Heart right ventricle (tissue), 16 donors: ENCODE measurements at regions not wholly inside any gene's neighbourhood (a gene's known extent, or its start where the extent isn't known, plus 50 kb on each side); places are given as distances from the start of the nearest gene placed in this dataset.
"Not testable (repeated sequence)": the region's sequence is repeated elsewhere in the genome, so short reads cannot be mapped to it uniquely, and the experiment has no call there.

Experiments used
- ATAC-seq, 8 donors: fragments of 200-7000 bp; cut with Tn5 transposase; one replicate each; pipeline ENCODE4 v1.9.1; 2020; ENCODE audit warnings: mild to moderate bottlenecking in 8 of 8, moderate library complexity in 8 of 8, moderate number of reproducible peaks in 1 of 8
- DNase-seq, 2 donors: peaks; one replicate each; pipeline ENCODE4 v3.0.0-alpha.2; 2020
- H3K27ac ChIP-seq, 10 donors: fragments of 200-600 bp; sonication (generic) in 2 of 10; one replicate each; pipeline versions ENCODE4 v1.5.0 to v1.8.0; 2020 to 2022; ENCODE audit warnings: mild to moderate bottlenecking in 3 of 10
- H3K27me3 ChIP-seq, 7 donors: fragments of 200-600 bp; one replicate each; pipeline ENCODE4 v1.8.0; 2021 to 2022; ENCODE audit warnings: mild to moderate bottlenecking in 2 of 7
- H3K36me3 ChIP-seq, 9 donors: fragments of 200-600 bp; sonication (generic) in 1 of 9; one replicate each; pipeline versions ENCODE4 v1.5.0 to v1.8.0; 2020 to 2022; ENCODE audit warnings: mild to moderate bottlenecking in 2 of 9
- H3K4me1 ChIP-seq, 9 donors: fragments of 200-600 bp; sonication (generic) in 1 of 9; one replicate each; pipeline versions ENCODE4 v1.5.0 to v1.8.0; 2020 to 2022; ENCODE audit warnings: mild to moderate bottlenecking in 4 of 9
- H3K4me3 ChIP-seq, 10 donors: fragments of 200-600 bp; sonication (generic) in 2 of 10; one replicate each; pipeline versions ENCODE4 v1.5.0 to v1.8.0; 2020 to 2022; ENCODE audit warnings: mild to moderate bottlenecking in 7 of 10, moderate library complexity in 2 of 10
- H3K9me3 ChIP-seq, 11 donors: fragments of 200-600 bp in 10 of 11; sonication (generic) in 2 of 11; one replicate each; pipeline versions ENCODE4 v1.5.0 to v1.8.0; 2013 to 2022; ENCODE audit warnings: mild to moderate bottlenecking in 2 of 11, control low read depth in 1 of 11, moderate library complexity in 1 of 11
- WGBS, 2 donors: extraction: QIAGEN DNeasy Blood & Tissue Kit; methylation state at CpG; one replicate each; pipeline ENCODE4 v1.1.7; 2013; ENCODE audit warnings: inconsistent platforms in 1 of 2; 5-methylcytosine and 5-hydroxymethylcytosine counted together
- intact Hi-C, 10 donors: fragments of 100-400 bp; cut with DNase I; formaldehyde crosslinking; loops; one replicate each; pipeline versions ENCODE4 v1.11.1 to v1.14.2; 2022
- TF ChIP-seq, protein P1 (sequence below), 9 donors: fragments of 200-600 bp; sonication (generic) in 2 of 9; IDR thresholded peaks; one replicate each; pipeline versions ENCODE4 v1.5.0 to v1.8.0; 2021 to 2022; ENCODE audit warnings: antibody characterized with exemption in 9 of 9, mild to moderate bottlenecking in 5 of 9, moderate library complexity in 1 of 9
- donor health status: Arrhythmogenic right ventricular cardiomyopathy.
- donor health status: ischemic (EF 13 %, LVEDD 7.1; RV severe dilation, severe dysfunction).
- donor health status: healthy with polysubstance abuse.
- donor health status: DM: no; HTN: yes; CAD: no.
- donor health status: DM: no; HTN: no; CAD: no.
- donor health status: ischemic (EF 25% LVEDD 6.9; RV normal size, moderate dysfunction).
- donor health status: ischemic (EF 25% LVEDD 5.7; RV mildly dilated, moderate dysfunction).
- donor health status: healthy.
- donor health status: DM: yes; HTN: yes; CAD: no.
- donor health status: Ischemic cardiomyopathy.
- donor health status: ischemic (EF 35%, LVEDD 5.7; RV mildly dilated, moderate dysfunction).
- donor health status: nonischemic (EF 11% LVEDD 7.7; RV severe dilation, severe dysfunction).
- donor health status: DM: yes; HTN: yes; CAD: no.
- donor health status: PGD.
- donor health status: ischemic (EF 29% LVEDD 5.4; RV normal size, mild dysfunction).
- donor health status: nonischemic (EF 23%, LVEDD 6.1; RV moderate dilation, normal function).

DNA sequence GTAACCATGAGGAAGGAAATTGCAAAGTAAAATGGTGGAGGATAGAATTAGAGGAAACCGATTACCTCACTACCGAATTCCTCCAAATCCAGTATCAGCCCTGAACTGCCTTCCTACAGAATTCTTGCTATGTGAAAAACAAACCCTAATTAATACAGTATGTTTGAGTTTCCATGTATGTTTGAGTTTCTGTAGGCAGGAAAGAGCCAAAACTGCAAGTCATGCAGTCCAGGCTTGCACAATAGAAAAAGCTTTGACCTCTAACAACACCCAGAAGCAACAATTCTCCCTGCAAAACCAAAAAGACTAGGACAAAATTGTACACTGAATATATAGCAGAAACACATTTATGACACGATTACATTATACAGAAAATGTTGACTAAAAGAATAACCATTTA, 614.8 kb downstream of the DIPK2A start:
- H3K9me3 ChIP-seq, result peaks cover 0 to 16% (median 0%) of the 10 kb centered on the region in 11 donors
- H3K4me1 ChIP-seq, result no peaks in the 10 kb centered on the region
- intact Hi-C loops, result no loop called here
- no peak overlapping the region for H3K4me3 ChIP-seq
- DNase-seq (no peak), ATAC-seq (no peak)
- no peak overlapping the region for H3K27ac ChIP-seq
- WGBS, 2 donors, result 86 to 89% methylated on average over 3 of the region's 3 CpGs
- TF ChIP-seq, protein P1, sequence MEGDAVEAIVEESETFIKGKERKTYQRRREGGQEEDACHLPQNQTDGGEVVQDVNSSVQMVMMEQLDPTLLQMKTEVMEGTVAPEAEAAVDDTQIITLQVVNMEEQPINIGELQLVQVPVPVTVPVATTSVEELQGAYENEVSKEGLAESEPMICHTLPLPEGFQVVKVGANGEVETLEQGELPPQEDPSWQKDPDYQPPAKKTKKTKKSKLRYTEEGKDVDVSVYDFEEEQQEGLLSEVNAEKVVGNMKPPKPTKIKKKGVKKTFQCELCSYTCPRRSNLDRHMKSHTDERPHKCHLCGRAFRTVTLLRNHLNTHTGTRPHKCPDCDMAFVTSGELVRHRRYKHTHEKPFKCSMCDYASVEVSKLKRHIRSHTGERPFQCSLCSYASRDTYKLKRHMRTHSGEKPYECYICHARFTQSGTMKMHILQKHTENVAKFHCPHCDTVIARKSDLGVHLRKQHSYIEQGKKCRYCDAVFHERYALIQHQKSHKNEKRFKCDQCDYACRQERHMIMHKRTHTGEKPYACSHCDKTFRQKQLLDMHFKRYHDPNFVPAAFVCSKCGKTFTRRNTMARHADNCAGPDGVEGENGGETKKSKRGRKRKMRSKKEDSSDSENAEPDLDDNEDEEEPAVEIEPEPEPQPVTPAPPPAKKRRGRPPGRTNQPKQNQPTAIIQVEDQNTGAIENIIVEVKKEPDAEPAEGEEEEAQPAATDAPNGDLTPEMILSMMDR (IDR thresholded peaks at IDR 0.05), result no peak
- H3K27me3 ChIP-seq, result no peaks in the 10 kb centered on the region
- H3K36me3 ChIP-seq, result no peaks in the 10 kb centered on the region

DNA sequence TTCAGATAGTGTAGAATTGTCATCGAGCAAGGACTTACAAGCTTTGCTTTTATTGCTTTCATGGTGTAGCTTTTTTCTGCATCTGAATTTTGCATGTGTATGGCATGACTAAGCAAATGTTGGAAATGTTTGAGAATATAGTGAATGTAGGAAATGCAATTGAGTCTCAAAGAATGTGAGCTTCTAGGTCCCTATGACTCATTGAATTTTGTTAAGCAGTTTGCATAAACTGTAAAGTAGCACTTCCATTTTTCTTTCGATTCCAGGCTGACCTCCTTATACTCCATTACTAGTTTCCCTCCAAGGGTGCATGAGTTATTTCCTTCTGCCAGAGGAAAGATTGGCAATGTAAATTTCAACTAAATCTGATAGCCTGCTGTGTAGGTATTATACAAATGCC, 619.2 kb downstream of the DIPK2A start:
- WGBS, 2 donors, result 74 to 85% methylated on average over 2 of the region's 2 CpGs
- Histone ChIP-seq H3K4me1 (no peaks in the 10 kb centered on the region), H3K9me3 (no peaks in the 10 kb centered on the region), H3K27me3 (no peaks in the 10 kb centered on the region), H3K4me3 (no peak overlapping the region), H3K36me3 (no peaks in the 10 kb centered on the region), H3K27ac (no peak overlapping the region)
- TF ChIP-seq, protein P1 (IDR thresholded peaks at IDR 0.05), result no peak
- intact Hi-C loops, result no loop called here
- no peak for ATAC-seq
- DNase-seq, result no peak

DNA sequence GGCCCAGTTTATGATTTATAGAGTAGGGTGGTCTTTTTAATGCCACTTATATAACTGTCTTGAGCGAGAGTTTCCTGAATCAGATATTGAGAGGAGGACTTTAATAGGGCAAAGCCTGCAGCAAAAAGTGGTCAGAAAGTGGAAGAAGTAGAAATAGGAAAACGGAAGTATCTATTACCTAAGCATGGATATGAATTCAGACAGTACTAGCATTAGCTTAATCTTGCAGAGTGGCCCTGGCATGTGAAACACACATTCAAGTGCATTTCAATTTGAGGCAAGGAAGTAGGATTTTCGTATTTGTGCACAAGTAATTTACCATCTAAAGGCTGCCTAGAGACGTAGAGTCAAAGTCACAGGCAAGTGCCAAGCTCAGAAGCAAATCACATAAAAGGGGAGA, 622.3 kb downstream of the DIPK2A start:
- Histone ChIP-seq H3K27ac (no peak overlapping the region), H3K27me3 (no peaks in the 10 kb centered on the region), H3K4me1 (no peaks in the 10 kb centered on the region), H3K36me3 (no peaks in the 10 kb centered on the region), H3K9me3 (peaks cover 0 to 10% (median 0%) of the 10 kb centered on the region in 11 donors), H3K4me3 (no peak overlapping the region)
- intact Hi-C loops, result no loop called here
- DNase-seq, result no peak
- 82 to 95% methylated on average over 4 of the region's 4 CpGs for WGBS, 2 donors
- TF ChIP-seq, protein P1 (IDR thresholded peaks at IDR 0.05), result no peak
- ATAC-seq, result no peak

DNA sequence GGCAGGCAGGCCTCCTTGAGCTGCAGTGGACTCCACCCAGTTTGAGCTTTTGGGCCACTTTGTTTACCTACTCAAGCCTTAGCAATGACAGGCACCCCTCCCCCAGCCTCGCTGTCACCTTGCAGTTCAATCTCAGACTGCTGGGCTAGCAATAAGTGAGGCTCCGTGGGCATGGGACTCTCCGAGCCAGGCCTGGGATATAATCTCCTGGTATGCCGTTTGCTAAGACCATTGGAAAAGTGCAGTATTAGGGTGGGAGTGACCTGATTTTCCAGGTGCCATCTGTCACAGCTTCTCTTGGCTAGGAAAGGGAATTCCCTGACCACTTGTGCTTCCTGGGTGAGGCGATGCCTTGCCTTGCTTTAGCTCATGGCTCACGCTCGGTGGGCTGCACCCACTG, 648.6 kb downstream of the DIPK2A start:
- H3K27me3 ChIP-seq, intact Hi-C loops, H3K4me3 ChIP-seq, ATAC-seq, H3K4me1 ChIP-seq, H3K27ac ChIP-seq, H3K36me3 ChIP-seq, DNase-seq: not testable (repeated sequence)
- 87 to 91% methylated on average over 7 of the region's 7 CpGs for whole genome bisulfite sequencing, 2 donors
- H3K9me3 ChIP-seq, result peaks cover 0 to 16% (median 0%) of the 10 kb centered on the region in 11 donors

DNA sequence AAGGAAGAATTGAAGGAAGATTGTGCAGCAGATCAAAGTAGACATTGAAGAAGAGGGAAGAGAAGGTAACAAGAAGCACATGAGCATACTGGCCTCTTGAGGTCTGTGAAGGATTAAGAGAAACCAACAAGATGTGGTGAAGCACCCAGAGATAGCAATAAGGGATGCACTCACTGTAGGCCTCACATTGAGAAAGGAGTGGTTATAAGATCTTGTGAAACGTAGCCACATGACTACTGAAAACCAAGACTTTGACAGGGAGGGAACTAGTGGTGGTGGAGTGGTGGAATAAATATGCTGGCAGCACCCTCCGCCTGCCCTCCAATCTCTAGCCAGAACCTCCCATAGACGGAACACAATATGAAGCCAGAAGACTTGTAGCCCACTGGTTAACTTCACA, 651.2 kb downstream of the DIPK2A start:
- intact Hi-C loops, result no loop called here
- H3K27ac ChIP-seq, result no peak overlapping the region
- no peaks in the 10 kb centered on the region for H3K27me3 ChIP-seq
- TF ChIP-seq, protein P1 (IDR thresholded peaks at IDR 0.05), result no peak
- H3K4me1 ChIP-seq, result no peaks in the 10 kb centered on the region
- H3K36me3 ChIP-seq, result no peaks in the 10 kb centered on the region
- no peak overlapping the region for H3K4me3 ChIP-seq
- DNase-seq, result no peak
- H3K9me3 ChIP-seq, result peaks cover 0 to 7% (median 0%) of the 10 kb centered on the region in 11 donors
- no peak for ATAC-seq
- 64 to 74% methylated on average over 3 of the region's 3 CpGs for WGBS, 2 donors
